ENCODE measurements at regions not wholly inside any gene's neighbourhood (a gene's known extent, or its start where the extent isn't known, plus 50 kb on each side); places are given as distances from the start of the nearest gene placed in this dataset.

DNA sequence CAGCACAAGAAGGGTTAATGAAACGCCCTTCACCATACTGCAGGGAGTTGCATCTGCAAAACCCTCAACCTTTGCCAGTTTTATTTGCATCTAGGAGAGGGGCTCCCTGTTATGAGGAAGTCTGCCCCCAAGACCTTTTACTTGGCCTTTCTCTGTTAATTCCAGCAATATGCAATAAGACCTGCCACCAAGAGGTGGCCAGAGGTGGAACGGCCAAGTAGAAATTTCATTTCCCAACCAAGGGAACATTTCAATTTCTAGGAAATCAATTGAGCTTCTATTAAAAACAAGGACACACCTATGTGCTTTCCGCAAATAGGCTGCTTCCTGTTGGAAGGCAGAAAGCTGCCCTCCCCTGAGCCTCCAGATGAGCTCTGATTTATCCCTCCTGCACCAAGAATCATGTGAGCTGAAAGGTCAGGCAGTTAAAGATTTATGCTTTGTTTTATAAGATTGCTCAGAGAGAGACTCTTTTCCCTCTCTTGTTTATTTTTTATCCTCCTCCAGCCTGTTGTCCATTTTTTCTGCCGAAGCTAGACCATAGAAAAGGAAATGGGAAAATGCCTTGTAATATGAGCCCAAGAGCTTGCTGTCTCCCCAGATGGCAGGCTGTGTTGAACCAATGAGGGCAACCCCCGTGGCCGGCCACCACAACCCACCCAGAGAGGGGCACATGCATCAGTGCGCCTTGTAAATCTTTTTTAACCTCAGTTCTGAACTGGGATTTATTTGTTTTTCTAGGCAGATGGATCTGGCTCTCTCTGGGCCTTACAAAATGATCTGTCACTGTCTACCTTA, 572.8 kb downstream of the TLE1 start:
- no peaks in the 10 kb centered on the region for H3K4me1 Mint-ChIP-seq
- no peak overlapping the region for H3K27ac ChIP-seq (ENCODE audit: insufficient read depth, low read length, poor library complexity, severe bottlenecking)
- no peaks in the 10 kb centered on the region for H3K4me1 ChIP-seq (ENCODE audit: control insufficient read depth, insufficient read depth, low read length, poor library complexity, severe bottlenecking)
- peaks cover 2 to 11% of the 10 kb centered on the region in 2 experiments for H3K9me3 ChIP-seq (ENCODE audit: control insufficient read depth in 2 of 2, low read length in 2 of 2)
- no peaks in the 10 kb centered on the region for H3K36me3 Mint-ChIP-seq
- H3K4me3 ChIP-seq (ENCODE audit: low read depth, low read length): no peak overlapping the region
- ATAC-seq (ENCODE audit: low read depth in 2 of 2) (no peak), DNase-seq (no peak)
- no peaks in the 10 kb centered on the region for H3K27me3 ChIP-seq (ENCODE audit: control insufficient read depth, insufficient read depth, low read length)
- peaks cover 0 to 21% (median 8%) of the 10 kb centered on the region in 7 donors for H3K9me3 Mint-ChIP-seq
- H3K27ac Mint-ChIP-seq: no peak overlapping the region
- H3K36me3 ChIP-seq (ENCODE audit: control insufficient read depth, insufficient read depth, low read length): no peaks in the 10 kb centered on the region
- no peaks in the 10 kb centered on the region for H3K27me3 Mint-ChIP-seq
- H3K4me3 Mint-ChIP-seq: no peak overlapping the region

DNA sequence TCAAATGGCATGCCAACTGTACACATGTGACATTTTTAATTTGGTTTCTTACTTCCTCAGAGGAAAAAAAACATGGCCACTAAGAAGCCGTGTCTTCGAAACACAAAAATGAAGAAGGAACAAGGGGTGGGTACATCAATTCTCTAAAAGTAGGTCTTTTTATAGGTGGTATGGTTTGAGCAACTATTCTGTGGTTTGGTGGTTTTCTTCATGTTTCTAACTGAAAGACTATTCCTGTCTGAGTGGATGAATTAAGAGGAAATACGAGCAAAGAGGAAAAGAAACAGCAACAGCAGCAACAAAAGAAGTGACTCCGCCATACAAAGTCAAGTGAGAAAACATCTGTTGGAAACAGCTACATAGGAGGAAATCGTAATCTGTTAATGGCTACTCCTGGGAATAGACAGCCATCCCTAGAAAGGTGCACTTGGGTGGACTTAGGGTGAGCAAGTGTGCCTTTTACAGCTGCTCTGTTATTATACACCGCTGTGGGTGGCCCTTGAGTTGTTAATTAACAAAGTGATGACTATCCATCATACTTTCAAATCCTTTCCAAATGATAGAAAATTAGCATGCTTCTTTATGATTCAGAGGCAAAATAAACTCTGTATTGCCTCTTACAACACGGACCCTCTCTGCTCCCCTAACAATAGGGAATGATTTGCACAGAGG, 575.8 kb downstream of the TLE1 start:
- Histone ChIP-seq H3K27me3 (ENCODE audit: control insufficient read depth, insufficient read depth, low read length) (no peaks in the 10 kb centered on the region), H3K36me3 (ENCODE audit: control insufficient read depth, insufficient read depth, low read length) (no peaks in the 10 kb centered on the region), H3K9me3 (ENCODE audit: control insufficient read depth in 2 of 2, low read length in 2 of 2) (peaks cover 0 to 7% of the 10 kb centered on the region in 2 experiments), H3K27ac (ENCODE audit: insufficient read depth, low read length, poor library complexity, severe bottlenecking) (no peak overlapping the region), H3K4me1 (ENCODE audit: control insufficient read depth, insufficient read depth, low read length, poor library complexity, severe bottlenecking) (no peaks in the 10 kb centered on the region), H3K4me3 (ENCODE audit: low read depth, low read length) (no peak overlapping the region)
- Mint-ChIP-seq H3K4me1 (no peaks in the 10 kb centered on the region), H3K36me3 (no peaks in the 10 kb centered on the region), H3K9me3 (peaks cover 0 to 13% (median 6%) of the 10 kb centered on the region in 7 donors), H3K4me3 (no peak overlapping the region), H3K27ac (no peak overlapping the region), H3K27me3 (no peaks in the 10 kb centered on the region)
- DNase-seq: no peak
- no peak for ATAC-seq (ENCODE audit: low read depth in 2 of 2)

DNA sequence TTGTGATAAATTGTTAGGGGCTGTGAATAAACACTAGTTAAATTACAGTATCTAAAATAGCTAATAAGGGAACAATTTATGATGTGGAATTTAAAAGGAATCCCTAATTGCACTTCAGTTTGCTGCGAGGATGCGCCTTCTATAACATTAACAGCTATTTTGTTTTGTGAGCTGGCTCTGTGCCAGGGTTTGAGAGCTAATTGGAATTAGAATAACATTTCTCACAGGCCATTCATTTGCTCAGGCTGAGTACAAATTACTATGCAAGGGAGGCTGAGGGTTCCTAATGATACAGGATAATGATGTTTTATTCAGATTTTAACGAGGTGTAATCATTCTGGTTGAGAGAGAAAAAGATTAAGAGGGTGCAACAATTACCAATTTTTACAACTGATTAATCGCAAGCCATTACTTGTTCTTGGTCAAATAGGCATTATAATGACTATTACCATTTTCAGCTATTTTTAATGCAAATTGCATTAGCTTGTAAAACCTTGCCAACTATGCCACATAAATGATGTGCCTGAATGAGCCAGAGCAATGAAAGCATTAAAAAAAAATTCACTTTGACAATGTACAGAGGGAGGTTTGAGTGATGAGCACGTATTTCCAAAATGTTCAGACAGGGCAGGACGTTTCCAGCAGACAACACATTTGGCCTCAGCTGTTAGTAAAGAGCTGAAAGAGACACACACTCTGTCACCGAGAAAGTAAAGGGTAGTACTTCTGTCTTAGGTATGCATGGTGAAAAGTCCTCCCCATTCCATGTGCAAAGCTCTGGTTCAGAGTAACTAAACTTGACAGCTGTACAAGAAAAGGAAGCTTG, 576.5 kb downstream of the TLE1 start:
- H3K4me3 ChIP-seq (ENCODE audit: low read depth, low read length): no peak overlapping the region
- ATAC-seq (ENCODE audit: low read depth in 2 of 2): no peak
- Mint-ChIP-seq H3K4me1 (no peaks in the 10 kb centered on the region), H3K27ac (no peak overlapping the region), H3K36me3 (no peaks in the 10 kb centered on the region), H3K9me3 (peaks cover 0 to 12% (median 5%) of the 10 kb centered on the region in 7 donors), H3K27me3 (no peaks in the 10 kb centered on the region), H3K4me3 (no peak overlapping the region)
- H3K27ac ChIP-seq (ENCODE audit: insufficient read depth, low read length, poor library complexity, severe bottlenecking): no peak overlapping the region
- H3K27me3 ChIP-seq (ENCODE audit: control insufficient read depth, insufficient read depth, low read length): no peaks in the 10 kb centered on the region
- no peaks in the 10 kb centered on the region for H3K4me1 ChIP-seq (ENCODE audit: control insufficient read depth, insufficient read depth, low read length, poor library complexity, severe bottlenecking)
- H3K9me3 ChIP-seq (ENCODE audit: control insufficient read depth in 2 of 2, low read length in 2 of 2): no peaks in the 10 kb centered on the region
- no peaks in the 10 kb centered on the region for H3K36me3 ChIP-seq (ENCODE audit: control insufficient read depth, insufficient read depth, low read length)
- no peak for DNase-seq

DNA sequence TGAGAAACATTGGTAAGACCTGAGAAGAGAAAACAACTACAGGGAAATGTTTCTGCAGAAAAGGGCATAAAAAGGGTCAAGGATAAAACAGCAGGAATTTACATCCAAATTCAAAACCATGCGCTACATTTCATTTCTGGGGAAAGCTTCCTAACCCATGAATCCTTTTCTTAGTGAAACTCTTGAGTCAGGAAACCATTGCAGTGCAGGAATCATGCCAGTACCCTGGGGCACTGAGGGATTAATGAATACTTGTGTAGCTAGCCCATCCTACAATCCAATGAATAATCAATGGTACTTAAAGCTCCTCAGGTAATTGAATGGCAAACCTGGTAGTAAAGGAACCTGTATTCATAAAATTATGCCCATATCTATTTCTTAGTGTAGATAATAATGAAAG, 580.5 kb downstream of the TLE1 start:
- H3K27me3 ChIP-seq (ENCODE audit: control insufficient read depth, insufficient read depth, low read length): no peaks in the 10 kb centered on the region
- no peaks in the 10 kb centered on the region for H3K4me1 Mint-ChIP-seq
- H3K9me3 ChIP-seq (ENCODE audit: control insufficient read depth in 2 of 2, low read length in 2 of 2): no peaks in the 10 kb centered on the region
- H3K4me3 Mint-ChIP-seq: no peak overlapping the region
- no peak overlapping the region for H3K4me3 ChIP-seq (ENCODE audit: low read depth, low read length)
- no peaks in the 10 kb centered on the region for H3K27me3 Mint-ChIP-seq
- H3K36me3 Mint-ChIP-seq: no peaks in the 10 kb centered on the region
- H3K27ac ChIP-seq (ENCODE audit: insufficient read depth, low read length, poor library complexity, severe bottlenecking): no peak overlapping the region
- no peak for ATAC-seq (ENCODE audit: low read depth in 2 of 2)
- no peak for DNase-seq
- no peaks in the 10 kb centered on the region for H3K36me3 ChIP-seq (ENCODE audit: control insufficient read depth, insufficient read depth, low read length)
- H3K4me1 ChIP-seq (ENCODE audit: control insufficient read depth, insufficient read depth, low read length, poor library complexity, severe bottlenecking): no peaks in the 10 kb centered on the region
- peaks cover 0 to 9% (median 0%) of the 10 kb centered on the region in 7 donors for H3K9me3 Mint-ChIP-seq
- no peak overlapping the region for H3K27ac Mint-ChIP-seq

DNA sequence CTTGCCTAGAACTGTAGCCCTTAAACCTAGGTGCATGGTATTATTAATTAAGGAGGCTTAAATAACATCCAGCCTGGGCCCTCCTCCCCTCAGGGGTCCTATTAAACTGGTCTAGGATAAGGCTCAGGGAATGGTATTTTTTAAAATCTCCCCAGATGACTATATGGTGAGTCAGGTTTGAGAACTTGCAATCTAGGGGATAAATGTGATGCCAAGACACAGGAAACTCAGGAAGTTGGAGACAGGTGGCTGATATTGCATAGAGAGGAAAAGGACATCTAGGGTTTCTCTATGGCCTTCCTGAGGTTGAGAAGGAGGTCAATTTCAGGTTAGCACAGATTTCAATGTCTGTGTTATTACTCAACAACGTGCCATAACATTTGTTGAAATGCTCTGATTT, 581.0 kb downstream of the TLE1 start:
- Mint-ChIP-seq H3K4me3 (no peak overlapping the region), H3K9me3 (peaks cover 0 to 10% (median 0%) of the 10 kb centered on the region in 7 donors), H3K4me1 (no peaks in the 10 kb centered on the region), H3K36me3 (no peaks in the 10 kb centered on the region), H3K27ac (no peak overlapping the region), H3K27me3 (no peaks in the 10 kb centered on the region)
- Histone ChIP-seq H3K9me3 (ENCODE audit: control insufficient read depth in 2 of 2, low read length in 2 of 2) (no peaks in the 10 kb centered on the region), H3K36me3 (ENCODE audit: control insufficient read depth, insufficient read depth, low read length) (no peaks in the 10 kb centered on the region), H3K27ac (ENCODE audit: insufficient read depth, low read length, poor library complexity, severe bottlenecking) (no peak overlapping the region), H3K27me3 (ENCODE audit: control insufficient read depth, insufficient read depth, low read length) (no peaks in the 10 kb centered on the region), H3K4me3 (ENCODE audit: low read depth, low read length) (no peak overlapping the region), H3K4me1 (ENCODE audit: control insufficient read depth, insufficient read depth, low read length, poor library complexity, severe bottlenecking) (no peaks in the 10 kb centered on the region)
- DNase-seq: no peak
- no peak for ATAC-seq (ENCODE audit: low read depth in 2 of 2)

DNA sequence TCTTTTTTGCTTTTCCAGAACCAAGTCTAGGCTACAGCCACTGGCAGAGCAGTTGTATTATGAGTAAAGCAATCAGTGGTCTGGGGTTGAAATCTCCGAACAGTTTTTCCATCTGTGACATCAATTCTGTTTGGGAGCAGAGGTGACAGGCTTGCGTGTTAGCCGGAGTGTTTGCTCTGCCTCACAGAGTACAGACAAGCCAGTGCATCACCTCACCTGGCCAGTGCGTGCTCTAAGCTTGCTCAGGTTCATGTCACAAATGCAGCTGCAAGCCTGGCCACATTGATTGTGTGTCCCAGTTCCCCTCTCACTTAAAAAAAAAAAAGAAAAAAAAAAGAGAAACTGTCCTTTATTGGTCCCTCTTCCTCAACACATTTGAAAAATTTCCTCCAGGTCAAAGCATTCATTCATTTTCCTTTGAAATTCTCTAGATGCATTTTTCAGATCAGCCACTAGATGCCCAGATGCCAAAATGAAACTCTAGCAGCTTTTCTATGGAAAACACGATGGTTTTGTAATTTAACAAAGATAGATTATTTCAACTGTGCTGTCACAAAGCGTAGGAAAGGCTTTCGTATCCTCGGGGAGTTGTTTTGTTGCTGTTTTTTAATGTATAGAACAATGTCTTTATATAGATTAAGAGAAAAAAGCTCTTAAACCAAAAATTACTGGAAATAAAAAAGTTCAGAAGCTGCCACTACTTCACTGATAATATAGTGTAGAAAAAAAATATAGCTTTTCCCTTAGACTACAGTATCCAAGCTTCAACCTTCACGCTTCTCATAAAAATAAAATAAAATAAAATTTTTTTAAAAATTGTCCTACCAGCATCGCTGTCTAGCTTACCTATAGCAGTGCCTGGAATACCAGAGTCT, 585.5 kb downstream of the TLE1 start:
- no peak for ATAC-seq (ENCODE audit: low read depth in 2 of 2)
- no peaks in the 10 kb centered on the region for H3K9me3 ChIP-seq (ENCODE audit: control insufficient read depth in 2 of 2, low read length in 2 of 2)
- no peaks in the 10 kb centered on the region for H3K27me3 ChIP-seq (ENCODE audit: control insufficient read depth, insufficient read depth, low read length)
- Mint-ChIP-seq H3K4me1 (no peaks in the 10 kb centered on the region), H3K27ac (no peak overlapping the region), H3K4me3 (no peak overlapping the region), H3K27me3 (no peaks in the 10 kb centered on the region), H3K9me3 (peaks cover 3 to 21% (median 4%) of the 10 kb centered on the region in 7 donors), H3K36me3 (no peaks in the 10 kb centered on the region)
- no peak overlapping the region for H3K27ac ChIP-seq (ENCODE audit: insufficient read depth, low read length, poor library complexity, severe bottlenecking)
- DNase-seq: no peak
- H3K36me3 ChIP-seq (ENCODE audit: control insufficient read depth, insufficient read depth, low read length): no peaks in the 10 kb centered on the region
- no peaks in the 10 kb centered on the region for H3K4me1 ChIP-seq (ENCODE audit: control insufficient read depth, insufficient read depth, low read length, poor library complexity, severe bottlenecking)
- H3K4me3 ChIP-seq (ENCODE audit: low read depth, low read length): no peak overlapping the region

DNA sequence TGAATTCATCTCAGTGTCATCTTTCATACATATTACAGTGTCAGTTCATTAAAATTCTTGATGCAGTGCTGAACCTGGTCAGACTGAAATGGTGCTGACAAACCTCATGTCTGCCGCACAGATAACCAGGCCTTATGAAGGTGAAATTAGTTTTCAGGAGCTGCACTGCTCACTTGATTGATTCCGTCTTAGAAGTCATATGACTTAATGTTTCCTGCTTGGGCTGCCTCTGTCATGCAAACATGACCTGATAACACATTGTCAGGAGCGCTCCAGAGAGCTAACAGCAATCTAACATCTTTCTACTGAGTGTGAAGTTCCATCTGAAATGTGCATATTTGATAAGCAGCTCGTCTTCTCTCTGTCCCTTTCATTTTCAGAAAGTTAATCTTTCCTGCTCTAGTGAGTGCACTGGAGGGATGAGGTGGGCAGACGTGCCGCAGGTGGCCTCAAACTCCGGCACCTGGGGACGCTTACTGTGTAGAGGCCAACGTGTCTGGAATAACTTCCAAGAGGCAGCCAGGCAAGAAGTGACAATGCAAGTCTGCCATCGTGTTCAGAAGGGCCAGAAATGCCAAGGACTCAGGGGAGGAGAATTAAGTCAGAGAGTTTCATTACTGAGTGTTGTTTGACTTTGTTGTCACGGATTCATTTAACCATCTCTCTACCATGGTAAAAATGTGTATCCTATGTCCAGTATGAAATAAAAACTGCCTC, 592.1 kb downstream of the TLE1 start:
- Mint-ChIP-seq H3K9me3 (peaks cover 0 to 21% (median 7%) of the 10 kb centered on the region in 7 donors), H3K4me3 (no peak overlapping the region), H3K27me3 (no peaks in the 10 kb centered on the region), H3K4me1 (no peaks in the 10 kb centered on the region), H3K36me3 (no peaks in the 10 kb centered on the region), H3K27ac (no peak overlapping the region)
- Histone ChIP-seq H3K9me3 (ENCODE audit: control insufficient read depth in 2 of 2, low read length in 2 of 2) (no peaks in the 10 kb centered on the region), H3K36me3 (ENCODE audit: control insufficient read depth, insufficient read depth, low read length) (no peaks in the 10 kb centered on the region), H3K4me3 (ENCODE audit: low read depth, low read length) (no peak overlapping the region), H3K27me3 (ENCODE audit: control insufficient read depth, insufficient read depth, low read length) (no peaks in the 10 kb centered on the region), H3K27ac (ENCODE audit: insufficient read depth, low read length, poor library complexity, severe bottlenecking) (no peak overlapping the region), H3K4me1 (ENCODE audit: control insufficient read depth, insufficient read depth, low read length, poor library complexity, severe bottlenecking) (no peaks in the 10 kb centered on the region)
- DNase-seq (no peak), ATAC-seq (ENCODE audit: low read depth in 2 of 2) (no peak)

Measured in CD4-positive, CD25-positive, alpha-beta regulatory T cell (primary cell).